HG02852 (cell line): ENCODE measurements at regions not wholly inside any gene's neighbourhood (a gene's known extent, or its start where the extent isn't known, plus 50 kb on each side); places are given as distances from the start of the nearest gene placed in this dataset.
"Not testable (repeated sequence)": the region's sequence is repeated elsewhere in the genome, so short reads cannot be mapped to it uniquely, and the experiment has no call there.

Experiments
- ATAC-seq: cut with Tn5 transposase; IDR thresholded peaks from one replicate; pipeline ENCODE4 v1.9.1; 2021; ENCODE audit warnings: mild to moderate bottlenecking, moderate library complexity; ENCODE audit not compliant: unreplicated experiment

- no peak for ATAC-seq
Measured at GRCh38 chrX:44675362-44676024, 132.8 kb upstream of the FUNDC1 start.

GRCh38 chrX:44674906-44675305, 132.2 kb upstream of the FUNDC1 start:
- ATAC-seq = no peak

- ATAC-seq = no peak
Measured at GRCh38 chrX:44669626-44670025, 127.0 kb upstream of the FUNDC1 start.

GRCh38 chrX:44667771-44668170, 125.1 kb upstream of the FUNDC1 start:
- no peak for ATAC-seq

- ATAC-seq = not testable (repeated sequence)
Measured at GRCh38 chrX:44657718-44658246, 115.1 kb upstream of the FUNDC1 start.

DNA sequence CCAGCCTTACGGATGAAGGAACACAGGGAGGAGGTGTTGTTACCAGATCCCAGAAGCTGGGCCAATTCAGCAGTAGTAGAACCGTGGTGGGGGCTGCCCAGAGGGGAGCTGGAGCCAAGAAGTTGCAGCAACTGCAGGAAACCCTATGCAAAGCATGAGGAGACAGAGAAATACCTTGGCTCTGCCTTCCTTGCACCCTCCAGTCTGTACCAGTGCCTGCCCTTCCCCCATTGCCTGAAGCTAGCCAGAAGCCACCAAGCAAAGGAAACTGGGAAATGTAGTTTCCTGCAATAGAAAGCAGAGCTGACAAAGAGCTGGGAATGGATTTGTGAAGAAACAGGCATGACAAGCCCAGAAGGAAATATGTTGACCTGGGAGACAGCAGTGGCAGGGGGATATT, 108.7 kb upstream of the FUNDC1 start:
- ATAC-seq = no peak

GRCh38 chrX:44643723-44644122, 101.1 kb upstream of the FUNDC1 start:
- no peak for ATAC-seq

- ATAC-seq = no peak
Measured at GRCh38 chrX:44637282-44637681, 94.6 kb upstream of the FUNDC1 start.

DNA sequence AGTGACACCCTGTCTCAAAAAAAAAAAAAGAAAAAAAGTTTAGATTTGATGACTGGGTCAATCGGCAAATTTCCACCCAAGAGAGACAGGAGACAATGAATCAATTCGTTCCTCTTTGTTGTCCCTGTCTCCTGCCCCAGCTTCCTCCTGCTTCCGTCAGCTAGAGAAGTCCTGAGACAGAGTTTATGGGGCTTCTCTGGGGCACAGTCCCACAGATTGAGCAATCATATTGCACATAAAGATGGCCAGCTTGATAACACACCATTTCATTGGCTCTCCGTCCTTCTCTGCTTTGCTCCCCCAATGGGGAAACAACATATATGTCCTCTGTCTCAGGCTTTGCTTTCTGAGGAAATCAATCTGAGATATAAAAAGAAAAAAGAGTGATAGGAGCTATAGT, 78.4 kb upstream of the FUNDC1 start:
- no peak for ATAC-seq

DNA sequence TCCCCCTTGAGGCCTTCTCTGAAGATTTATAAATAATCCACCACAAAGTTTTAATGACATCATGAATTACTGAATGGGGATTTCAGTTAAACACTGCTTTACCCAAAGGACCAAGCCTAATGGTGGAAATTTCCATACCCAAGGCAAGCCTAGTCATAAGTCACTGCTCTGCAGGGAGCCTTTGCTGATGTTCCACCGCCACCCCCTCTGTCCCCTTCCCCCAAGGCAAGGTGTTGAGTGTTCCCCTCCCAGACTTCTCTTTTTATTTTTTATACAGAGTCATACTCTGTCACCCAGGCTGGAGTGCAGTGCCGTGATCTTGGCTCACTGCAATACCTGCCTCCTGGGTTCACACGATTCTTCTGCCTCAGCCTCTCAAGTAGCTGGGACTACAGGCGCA, 76.4 kb upstream of the FUNDC1 start:
- no peak for ATAC-seq

- ATAC-seq = peak; percentile 96
Measured at GRCh38 chrX:44596277-44596676, 53.6 kb upstream of the FUNDC1 start.
